ENCODE measurements at regions not wholly inside any gene's neighbourhood (a gene's known extent, or its start where the extent isn't known, plus 50 kb on each side); places are given as distances from the start of the nearest gene placed in this dataset.
A peak's percentile ranks its signal among the peaks of the same experiment; 100 is the strongest.

DNA sequence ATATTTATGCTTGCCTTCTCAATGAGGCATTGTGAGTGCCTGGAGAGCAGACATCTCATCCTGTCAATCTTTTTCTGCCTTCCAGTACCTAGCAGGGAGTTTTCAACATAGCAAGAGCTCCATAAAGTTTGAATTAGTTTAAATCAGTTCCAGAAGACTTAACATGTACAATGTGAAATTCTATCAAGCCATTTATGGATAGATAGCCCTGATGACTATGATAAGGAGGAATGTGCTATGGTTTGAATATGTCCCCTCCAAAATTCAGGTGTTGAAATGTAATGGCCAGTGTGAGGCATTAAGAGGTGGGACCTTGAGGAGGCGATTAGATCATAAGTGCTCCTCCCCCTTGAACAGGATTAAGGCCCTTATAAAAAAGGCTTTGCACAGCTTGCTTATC, 306.9 kb upstream of the SMARCA2 start:
- Histone ChIP-seq H2AFZ (0 out of 2 replicates have a peak overlapping the region, but pooled peaks have one; percentile 61), H3K4me3 (no peak overlapping the region), H3K36me3 (ENCODE audit: insufficient read depth) (no peaks in the 10 kb centered on the region), H4K20me1 (replicated peaks; ENCODE audit: insufficient read depth) (no peaks in the 10 kb centered on the region), H3K79me2 (replicated peaks; ENCODE audit: insufficient read depth) (no peaks in the 10 kb centered on the region), H3K27me3 (ENCODE audit: insufficient read depth) (no peaks in the 10 kb centered on the region), H3K27ac (ENCODE audit: low read depth) (no peak overlapping the region), H3K4me1 (ENCODE audit: insufficient read depth) (0 out of 2 replicates have a peak, but pooled peaks cover 7% of the 10 kb centered on the region), H3F3A (replicated peaks; ENCODE audit: low read depth) (no peaks in the 10 kb centered on the region), H3K9me2 (ENCODE audit: insufficient read depth) (peaks cover 19% of the 10 kb centered on the region; the same call in 1 of the 2 replicates), H3K4me2 (no peak overlapping the region)
- Mint-ChIP-seq H3K36me3 (ENCODE audit: low read depth) (no peaks in the 10 kb centered on the region), H3K27me3 (ENCODE audit: insufficient read depth, low read depth, poor library complexity) (no peaks in the 10 kb centered on the region), H3K27ac (no peak overlapping the region), H3K4me3 (no peak overlapping the region), H3K4me1 (peaks cover 5% of the 10 kb centered on the region; the same call in 2 of the 3 replicates), H3K9me3 (no peaks in the 10 kb centered on the region)
- ATAC-seq (no peak), DNase-seq (ENCODE audit: low spot score) (no peak)
- TF ChIP-seq EZH2phosphoT487 (IDR thresholded peaks at IDR 0.05; ENCODE audit: unreplicated experiment) (no peak), EZH2 (IDR thresholded peaks at IDR 0.05; ENCODE audit: low read depth, unreplicated experiment) (no peak), ZNF331 (CRISPR knock-in tag; IDR thresholded peaks at IDR 0.05; ENCODE audit: low read depth) (no peak), STAT1 (IDR thresholded peaks at IDR 0.05; ENCODE audit: unreplicated experiment) (no peak), POLR2AphosphoS5 (IDR thresholded peaks at IDR 0.05; ENCODE audit: low read depth) (no peak)
- TF ChIP-seq, protein P1, sequence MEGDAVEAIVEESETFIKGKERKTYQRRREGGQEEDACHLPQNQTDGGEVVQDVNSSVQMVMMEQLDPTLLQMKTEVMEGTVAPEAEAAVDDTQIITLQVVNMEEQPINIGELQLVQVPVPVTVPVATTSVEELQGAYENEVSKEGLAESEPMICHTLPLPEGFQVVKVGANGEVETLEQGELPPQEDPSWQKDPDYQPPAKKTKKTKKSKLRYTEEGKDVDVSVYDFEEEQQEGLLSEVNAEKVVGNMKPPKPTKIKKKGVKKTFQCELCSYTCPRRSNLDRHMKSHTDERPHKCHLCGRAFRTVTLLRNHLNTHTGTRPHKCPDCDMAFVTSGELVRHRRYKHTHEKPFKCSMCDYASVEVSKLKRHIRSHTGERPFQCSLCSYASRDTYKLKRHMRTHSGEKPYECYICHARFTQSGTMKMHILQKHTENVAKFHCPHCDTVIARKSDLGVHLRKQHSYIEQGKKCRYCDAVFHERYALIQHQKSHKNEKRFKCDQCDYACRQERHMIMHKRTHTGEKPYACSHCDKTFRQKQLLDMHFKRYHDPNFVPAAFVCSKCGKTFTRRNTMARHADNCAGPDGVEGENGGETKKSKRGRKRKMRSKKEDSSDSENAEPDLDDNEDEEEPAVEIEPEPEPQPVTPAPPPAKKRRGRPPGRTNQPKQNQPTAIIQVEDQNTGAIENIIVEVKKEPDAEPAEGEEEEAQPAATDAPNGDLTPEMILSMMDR (conservative IDR thresholded peaks at IDR 0.05; ENCODE audit: low read depth in 2 of 2) = no peak
- TF ChIP-seq, protein P2, sequence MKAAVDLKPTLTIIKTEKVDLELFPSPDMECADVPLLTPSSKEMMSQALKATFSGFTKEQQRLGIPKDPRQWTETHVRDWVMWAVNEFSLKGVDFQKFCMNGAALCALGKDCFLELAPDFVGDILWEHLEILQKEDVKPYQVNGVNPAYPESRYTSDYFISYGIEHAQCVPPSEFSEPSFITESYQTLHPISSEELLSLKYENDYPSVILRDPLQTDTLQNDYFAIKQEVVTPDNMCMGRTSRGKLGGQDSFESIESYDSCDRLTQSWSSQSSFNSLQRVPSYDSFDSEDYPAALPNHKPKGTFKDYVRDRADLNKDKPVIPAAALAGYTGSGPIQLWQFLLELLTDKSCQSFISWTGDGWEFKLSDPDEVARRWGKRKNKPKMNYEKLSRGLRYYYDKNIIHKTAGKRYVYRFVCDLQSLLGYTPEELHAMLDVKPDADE (IDR thresholded peaks at IDR 0.05) = no peak

DNA sequence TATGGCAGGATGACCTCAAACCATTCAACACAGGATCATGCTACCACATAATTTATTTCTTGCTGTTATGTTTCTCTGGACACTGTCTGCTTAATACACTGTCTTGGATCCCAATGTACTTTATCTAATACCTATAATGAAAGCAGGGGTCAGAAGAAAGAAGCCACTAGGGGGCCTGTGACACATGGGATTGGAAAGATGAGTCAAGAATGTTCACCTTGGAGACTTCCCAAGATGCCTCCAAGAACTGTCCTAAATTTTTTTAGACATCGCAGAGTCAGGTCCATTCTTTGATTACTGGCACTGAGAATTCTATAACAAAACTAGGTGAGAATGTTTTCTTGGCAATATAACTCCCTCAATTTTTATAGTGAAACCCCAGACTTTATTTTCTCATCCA, 305.8 kb upstream of the SMARCA2 start:
- Mint-ChIP-seq H3K9me3 (no peaks in the 10 kb centered on the region), H3K4me3 (no peak overlapping the region), H3K27ac (no peak overlapping the region), H3K36me3 (ENCODE audit: low read depth) (no peaks in the 10 kb centered on the region), H3K27me3 (ENCODE audit: insufficient read depth, low read depth, poor library complexity) (no peaks in the 10 kb centered on the region), H3K4me1 (peaks cover 5% of the 10 kb centered on the region; the same call in 2 of the 3 replicates)
- Histone ChIP-seq H3K9me2 (ENCODE audit: insufficient read depth) (peaks cover 19% of the 10 kb centered on the region; the same call in 1 of the 2 replicates), H3K36me3 (ENCODE audit: insufficient read depth) (no peaks in the 10 kb centered on the region), H3K4me2 (no peak overlapping the region), H2AFZ (no peak overlapping the region), H3K27ac (ENCODE audit: low read depth) (no peak overlapping the region), H3F3A (replicated peaks; ENCODE audit: low read depth) (no peaks in the 10 kb centered on the region), H3K79me2 (replicated peaks; ENCODE audit: insufficient read depth) (no peaks in the 10 kb centered on the region), H3K4me1 (ENCODE audit: insufficient read depth) (0 out of 2 replicates have a peak, but pooled peaks cover 7% of the 10 kb centered on the region), H3K27me3 (ENCODE audit: insufficient read depth) (no peaks in the 10 kb centered on the region), H3K4me3 (no peak overlapping the region), H4K20me1 (replicated peaks; ENCODE audit: insufficient read depth) (no peaks in the 10 kb centered on the region)
- DNase-seq (ENCODE audit: low spot score) = peak; percentile 38
- ATAC-seq = no peak
- TF ChIP-seq, protein P1 (conservative IDR thresholded peaks at IDR 0.05; ENCODE audit: low read depth in 2 of 2) = peak; percentile 46 to 53
- TF ChIP-seq, protein P3, sequence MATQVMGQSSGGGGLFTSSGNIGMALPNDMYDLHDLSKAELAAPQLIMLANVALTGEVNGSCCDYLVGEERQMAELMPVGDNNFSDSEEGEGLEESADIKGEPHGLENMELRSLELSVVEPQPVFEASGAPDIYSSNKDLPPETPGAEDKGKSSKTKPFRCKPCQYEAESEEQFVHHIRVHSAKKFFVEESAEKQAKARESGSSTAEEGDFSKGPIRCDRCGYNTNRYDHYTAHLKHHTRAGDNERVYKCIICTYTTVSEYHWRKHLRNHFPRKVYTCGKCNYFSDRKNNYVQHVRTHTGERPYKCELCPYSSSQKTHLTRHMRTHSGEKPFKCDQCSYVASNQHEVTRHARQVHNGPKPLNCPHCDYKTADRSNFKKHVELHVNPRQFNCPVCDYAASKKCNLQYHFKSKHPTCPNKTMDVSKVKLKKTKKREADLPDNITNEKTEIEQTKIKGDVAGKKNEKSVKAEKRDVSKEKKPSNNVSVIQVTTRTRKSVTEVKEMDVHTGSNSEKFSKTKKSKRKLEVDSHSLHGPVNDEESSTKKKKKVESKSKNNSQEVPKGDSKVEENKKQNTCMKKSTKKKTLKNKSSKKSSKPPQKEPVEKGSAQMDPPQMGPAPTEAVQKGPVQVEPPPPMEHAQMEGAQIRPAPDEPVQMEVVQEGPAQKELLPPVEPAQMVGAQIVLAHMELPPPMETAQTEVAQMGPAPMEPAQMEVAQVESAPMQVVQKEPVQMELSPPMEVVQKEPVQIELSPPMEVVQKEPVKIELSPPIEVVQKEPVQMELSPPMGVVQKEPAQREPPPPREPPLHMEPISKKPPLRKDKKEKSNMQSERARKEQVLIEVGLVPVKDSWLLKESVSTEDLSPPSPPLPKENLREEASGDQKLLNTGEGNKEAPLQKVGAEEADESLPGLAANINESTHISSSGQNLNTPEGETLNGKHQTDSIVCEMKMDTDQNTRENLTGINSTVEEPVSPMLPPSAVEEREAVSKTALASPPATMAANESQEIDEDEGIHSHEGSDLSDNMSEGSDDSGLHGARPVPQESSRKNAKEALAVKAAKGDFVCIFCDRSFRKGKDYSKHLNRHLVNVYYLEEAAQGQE (IDR thresholded peaks at IDR 0.05; ENCODE audit: unreplicated experiment) = no peak
- TF ChIP-seq JUNB (IDR thresholded peaks at IDR 0.05; ENCODE audit: unreplicated experiment) (no peak), ZNF331 (CRISPR knock-in tag; IDR thresholded peaks at IDR 0.05; ENCODE audit: low read depth) (no peak), STAT1 (IDR thresholded peaks at IDR 0.05; ENCODE audit: unreplicated experiment) (no peak), NANOG (IDR thresholded peaks at IDR 0.05; ENCODE audit: borderline replicate concordance) (no peak), POLR2AphosphoS5 (IDR thresholded peaks at IDR 0.05; ENCODE audit: low read depth) (no peak)

Data from GM23338 (cell line).